Ramos (cell line): ENCODE measurements at regions not wholly inside any gene's neighbourhood (a gene's known extent, or its start where the extent isn't known, plus 50 kb on each side); places are given as distances from the start of the nearest gene placed in this dataset.

Experiments
- in situ Hi-C: fragments of 300-500 bp; cut with MboI; formaldehyde crosslinking; loops from one replicate; pipeline ENCODE4 v1.14.3; 2022; ENCODE audit warnings: low sequenced_read_pairs; ENCODE audit not compliant: unreplicated experiment

GRCh38 chr5:145230781-145231180 lies 604.4 kb downstream of the PRELID2 start:
- in situ Hi-C loops: loop anchor here (25.0 kb wide), 1 partner anchor 1018 kb away; no protein-coding TSS in a partner anchor

GRCh38 chr5:145228564-145228963 lies 606.6 kb downstream of the PRELID2 start:
- in situ Hi-C loops: loop anchor here (25.0 kb wide), 1 partner anchor 1016 kb away; no protein-coding TSS in a partner anchor

- in situ Hi-C loops: loop anchor here (25.0 kb wide), 1 partner anchor 1016 kb away; no protein-coding TSS in a partner anchor
Measured at GRCh38 chr5:145227881-145228280, 607.3 kb downstream of the PRELID2 start.

- in situ Hi-C loops: loop anchor here (25.0 kb wide), 1 partner anchor 1014 kb away; no protein-coding TSS in a partner anchor
Measured at GRCh38 chr5:145226726-145227125, 608.4 kb downstream of the PRELID2 start.

GRCh38 chr5:145225529-145225928 lies 609.6 kb downstream of the PRELID2 start:
- in situ Hi-C loops: loop anchor here (25.0 kb wide), 1 partner anchor 1013 kb away; no protein-coding TSS in a partner anchor

GRCh38 chr5:145223582-145223981 lies 611.6 kb downstream of the PRELID2 start:
- in situ Hi-C loops: no loop called here

- in situ Hi-C loops: no loop called here
Measured at GRCh38 chr5:145222622-145223021, 612.5 kb downstream of the PRELID2 start.

- in situ Hi-C loops: no loop called here
Measured at GRCh38 chr5:145221416-145221815, 613.7 kb downstream of the PRELID2 start.

- in situ Hi-C loops: no loop called here
Measured at GRCh38 chr5:145220481-145220880, 614.7 kb downstream of the PRELID2 start.

- in situ Hi-C loops: no loop called here
Measured at GRCh38 chr5:145218982-145219381, 616.2 kb downstream of the PRELID2 start.

GRCh38 chr5:145218019-145218418 lies 617.1 kb downstream of the PRELID2 start:
- in situ Hi-C loops: no loop called here

- in situ Hi-C loops: no loop called here
Measured at GRCh38 chr5:145210020-145210419, 625.1 kb downstream of the PRELID2 start.

GRCh38 chr5:145205546-145205945 lies 629.6 kb downstream of the PRELID2 start:
- in situ Hi-C loops: no loop called here

GRCh38 chr5:145204743-145205142 lies 630.4 kb downstream of the PRELID2 start:
- in situ Hi-C loops: no loop called here

GRCh38 chr5:145203193-145203592 lies 631.9 kb downstream of the PRELID2 start:
- in situ Hi-C loops: no loop called here

- in situ Hi-C loops: no loop called here
Measured at GRCh38 chr5:145198525-145199260, 636.4 kb downstream of the PRELID2 start.

GRCh38 chr5:145189746-145190145 lies 645.4 kb downstream of the PRELID2 start:
- in situ Hi-C loops: no loop called here

- in situ Hi-C loops: no loop called here
Measured at GRCh38 chr5:145180371-145180770, 654.8 kb downstream of the PRELID2 start.

- in situ Hi-C loops: no loop called here
Measured at GRCh38 chr5:145178641-145179523, 656.3 kb downstream of the PRELID2 start.

- in situ Hi-C loops: no loop called here
Measured at GRCh38 chr5:145176041-145176440, 659.1 kb downstream of the PRELID2 start.

GRCh38 chr5:145166110-145166509 lies 669.0 kb downstream of the PRELID2 start:
- in situ Hi-C loops: no loop called here
